Upper lobe of left lung (tissue), 6 donors: ENCODE measurements at regions not wholly inside any gene's neighbourhood (a gene's known extent, or its start where the extent isn't known, plus 50 kb on each side); places are given as distances from the start of the nearest gene placed in this dataset.

Source experiments
- ATAC-seq, 2 donors: fragments of 200-7000 bp; cut with Tn5 transposase; one replicate each; pipeline ENCODE4 v1.9.1; 2022; ENCODE audit warnings: mild to moderate bottlenecking in 2 of 2, moderate library complexity in 2 of 2; ENCODE audit not compliant: low FRiP score in 2 of 2
- DNase-seq, 2 donors: peaks; one replicate each; pipeline ENCODE4 v3.0.0-alpha.2; 2019 to 2020
- H3K27ac ChIP-seq, 4 donors: fragments of 200-600 bp; sonication (generic); one replicate each; pipeline ENCODE4 v1.5.1; 2016 to 2019
- H3K27me3 ChIP-seq, 4 donors: fragments of 200-600 bp; sonication (generic); one replicate each; pipeline ENCODE4 v1.5.1; 2017 to 2019
- H3K36me3 ChIP-seq, 4 donors: fragments of 200-600 bp; sonication (generic); one replicate each; pipeline ENCODE4 v1.5.1; 2016 to 2019
- H3K4me1 ChIP-seq, 4 donors: fragments of 200-600 bp; sonication (generic); one replicate each; pipeline ENCODE4 v1.5.1; 2018 to 2019
- H3K4me3 ChIP-seq, 4 donors: fragments of 200-600 bp; sonication (generic); one replicate each; pipeline ENCODE4 v1.5.1; 2017 to 2019; ENCODE audit warnings: mild to moderate bottlenecking in 2 of 4, moderate library complexity in 1 of 4
- H3K9me3 ChIP-seq, 4 donors: fragments of 200-600 bp; sonication (generic); one replicate each; pipeline ENCODE4 v1.5.1; 2018 to 2019
- CTCF ChIP-seq, 6 experiments: fragments of 450-650 bp in 4 of 6; fragments of 200-600 bp in 2 of 6; sonication (generic) in 2 of 6; IDR thresholded peaks; one replicate each; pipeline ENCODE4 v1.5.1; 2016 to 2019; ENCODE audit warnings: antibody characterized with exemption in 6 of 6
- EP300 ChIP-seq, 4 donors: sonication (generic); formaldehyde crosslinking; IDR thresholded peaks; one replicate each; pipeline ENCODE4 v1.5.1; 2017; ENCODE audit warnings: antibody characterized with exemption in 4 of 4, control low read depth in 2 of 4
- POLR2A ChIP-seq, 4 donors: fragments of 450-650 bp; IDR thresholded peaks; one replicate each; pipeline ENCODE4 v1.5.1; 2016 to 2017; ENCODE audit warnings: antibody characterized with exemption in 4 of 4, mild to moderate bottlenecking in 2 of 4
- POLR2AphosphoS5 ChIP-seq, 2 donors: sonication (generic); formaldehyde crosslinking; IDR thresholded peaks; one replicate each; pipeline ENCODE4 v1.5.1; 2017; ENCODE audit warnings: antibody characterized with exemption in 2 of 2
- WGBS, 2 donors: methylation state at CpG; one replicate each; pipeline ENCODE4 v1.1.5; 2017 to 2018; 5-methylcytosine and 5-hydroxymethylcytosine counted together
- donor health status: DM: no; HTN: no; CAD: no; lungs with moderate emphysema.
- donor health status: DM: no; HTN: yes; CAD: no; lungs with severe emphysema.

- no peaks in the 10 kb centered on the region for H3K36me3 ChIP-seq
- H3K4me1 ChIP-seq = peaks cover 0 to 2% (median 0%) of the 10 kb centered on the region in 4 donors
- no peaks in the 10 kb centered on the region for H3K27me3 ChIP-seq
- no peak for DNase-seq
- ATAC-seq = no peak
- H3K9me3 ChIP-seq = no peaks in the 10 kb centered on the region
- TF ChIP-seq EP300 (IDR thresholded peaks at IDR 0.05) (no peak), POLR2AphosphoS5 (IDR thresholded peaks at IDR 0.05) (no peak), CTCF (IDR thresholded peaks at IDR 0.05) (no peak)
- no peak overlapping the region for H3K4me3 ChIP-seq
- no peak overlapping the region for H3K27ac ChIP-seq
Measured at GRCh38 chr2:151028691-151029176, 232.9 kb downstream of the RBM43 start.

DNA sequence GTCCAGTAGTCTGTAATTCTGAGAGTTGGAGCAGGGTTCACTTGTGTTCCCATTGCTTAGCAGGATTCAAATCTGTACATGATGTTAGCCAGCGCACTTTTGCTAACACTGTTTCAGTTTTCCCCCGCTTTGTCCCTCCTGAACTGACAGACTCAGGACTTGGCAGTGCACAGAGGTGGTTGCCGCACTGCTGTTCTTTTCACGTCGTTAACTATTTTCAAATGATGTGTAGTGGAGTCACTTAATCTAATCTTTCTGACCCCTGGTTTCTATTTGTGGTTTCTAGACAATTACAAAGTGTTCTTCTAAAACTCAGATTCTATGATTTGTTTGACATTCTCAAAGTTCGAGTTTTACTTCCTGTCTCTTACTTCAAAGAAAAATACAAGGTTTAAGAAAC lies 234.5 kb downstream of the RBM43 start:
- Histone ChIP-seq H3K9me3 (no peaks in the 10 kb centered on the region), H3K36me3 (no peaks in the 10 kb centered on the region), H3K4me1 (peaks cover 0 to 2% (median 0%) of the 10 kb centered on the region in 4 donors), H3K4me3 (no peak overlapping the region), H3K27me3 (no peaks in the 10 kb centered on the region), H3K27ac (no peak overlapping the region)
- TF ChIP-seq POLR2AphosphoS5 (IDR thresholded peaks at IDR 0.05) = no peak
- TF ChIP-seq EP300 (IDR thresholded peaks at IDR 0.05) = no peak
- no peak for TF ChIP-seq CTCF (IDR thresholded peaks at IDR 0.05)
- TF ChIP-seq POLR2A (IDR thresholded peaks at IDR 0.05) = no peak
- 49 to 62% methylated on average over 6 of the region's 6 CpGs for WGBS, 2 donors
- DNase-seq (no peak), ATAC-seq (no peak)

- no peak for ATAC-seq
- no peak for DNase-seq
- TF ChIP-seq POLR2AphosphoS5 (IDR thresholded peaks at IDR 0.05) (no peak), POLR2A (IDR thresholded peaks at IDR 0.05) (no peak), CTCF (IDR thresholded peaks at IDR 0.05) (no peak), EP300 (IDR thresholded peaks at IDR 0.05) (no peak)
- Histone ChIP-seq H3K36me3 (no peaks in the 10 kb centered on the region), H3K9me3 (no peaks in the 10 kb centered on the region), H3K27me3 (no peaks in the 10 kb centered on the region), H3K4me3 (no peak overlapping the region), H3K27ac (no peak overlapping the region), H3K4me1 (peaks cover 0 to 2% (median 0%) of the 10 kb centered on the region in 4 donors)
- 77 to 91% methylated on average over 1 of the region's 1 CpG for WGBS, 2 donors
Measured at GRCh38 chr2:151025816-151026215, 235.8 kb downstream of the RBM43 start.

DNA sequence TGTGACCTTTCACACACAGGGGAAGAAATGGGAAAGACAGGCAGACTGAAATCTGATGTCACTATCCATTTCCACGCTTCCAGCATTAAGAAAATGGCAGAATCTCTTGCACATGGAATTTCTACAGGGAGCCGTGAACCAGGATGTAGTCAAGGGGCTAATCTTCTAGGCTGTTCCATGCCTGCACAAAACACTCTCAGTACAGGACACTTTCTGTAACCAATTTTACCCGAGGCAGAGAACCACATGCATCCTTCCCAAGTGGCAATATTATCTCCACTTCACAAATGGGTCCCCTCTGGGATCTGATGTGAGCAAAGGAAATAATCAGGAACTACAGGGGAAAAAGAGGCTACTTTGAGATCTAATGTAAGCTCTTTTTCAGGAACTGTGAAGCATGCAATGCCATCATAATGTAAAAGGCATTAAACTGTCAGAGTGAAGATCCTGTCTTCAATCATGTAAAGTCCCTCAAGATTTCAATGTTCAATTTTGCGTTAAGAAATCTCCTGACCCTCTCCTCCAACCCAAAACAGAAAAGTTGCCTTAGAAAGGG lies 236.9 kb downstream of the RBM43 start:
- TF ChIP-seq EP300 (IDR thresholded peaks at IDR 0.05) (no peak), POLR2A (IDR thresholded peaks at IDR 0.05) (no peak), CTCF (IDR thresholded peaks at IDR 0.05) (no peak), POLR2AphosphoS5 (IDR thresholded peaks at IDR 0.05) (no peak)
- Histone ChIP-seq H3K27me3 (no peaks in the 10 kb centered on the region), H3K4me1 (peaks cover 0 to 2% (median 0%) of the 10 kb centered on the region in 4 donors), H3K9me3 (no peaks in the 10 kb centered on the region), H3K27ac (no peak overlapping the region), H3K4me3 (no peak overlapping the region), H3K36me3 (no peaks in the 10 kb centered on the region)
- DNase-seq (no peak), ATAC-seq (no peak)
- WGBS, 2 donors = 50 to 69% methylated on average over 4 of the region's 4 CpGs

DNA sequence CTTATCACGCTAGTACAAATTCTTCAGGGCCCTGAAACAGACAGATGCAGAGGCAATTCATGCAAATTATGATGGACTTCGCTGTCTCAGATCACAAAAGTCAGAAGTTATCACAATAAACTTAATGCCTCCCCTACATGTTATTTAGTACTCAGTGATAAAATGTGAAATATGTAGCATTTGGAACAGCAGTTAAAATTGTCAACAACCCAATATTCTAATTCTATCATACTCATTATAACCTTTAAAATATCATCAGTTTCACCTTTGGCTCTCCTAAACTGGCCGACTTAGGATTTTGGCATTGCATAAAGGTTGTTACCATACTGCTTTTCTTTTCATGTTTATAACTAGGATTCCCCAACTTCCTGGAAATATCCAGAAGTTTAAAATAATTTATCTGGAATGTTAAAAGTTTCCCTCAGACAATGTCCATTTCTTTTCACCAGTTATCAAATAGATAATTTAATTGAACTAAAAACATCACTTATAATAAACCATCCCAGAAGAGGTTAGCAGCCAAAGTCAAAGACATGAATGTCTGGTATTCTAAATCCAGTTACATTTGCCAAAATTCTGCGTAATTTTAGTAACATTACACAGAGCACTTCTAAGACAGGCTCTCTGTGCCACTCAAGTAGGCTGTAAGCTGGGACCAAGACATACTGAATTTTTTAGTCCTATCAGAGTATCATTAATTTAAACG lies 239.8 kb downstream of the RBM43 start:
- ATAC-seq (no peak), DNase-seq (no peak)
- H3K4me1 ChIP-seq = no peaks in the 10 kb centered on the region
- no peak overlapping the region for H3K4me3 ChIP-seq
- no peaks in the 10 kb centered on the region for H3K27me3 ChIP-seq
- H3K36me3 ChIP-seq = no peaks in the 10 kb centered on the region
- 65 to 69% methylated on average over 5 of the region's 5 CpGs for WGBS, 2 donors
- TF ChIP-seq POLR2AphosphoS5 (IDR thresholded peaks at IDR 0.05) (no peak), CTCF (IDR thresholded peaks at IDR 0.05) (no peak), POLR2A (IDR thresholded peaks at IDR 0.05) (no peak), EP300 (IDR thresholded peaks at IDR 0.05) (no peak)
- H3K27ac ChIP-seq = no peak overlapping the region
- H3K9me3 ChIP-seq = no peaks in the 10 kb centered on the region
